Superior temporal gyrus (tissue), 1 donor: ENCODE measurements at regions not wholly inside any gene's neighbourhood (a gene's known extent, or its start where the extent isn't known, plus 50 kb on each side); places are given as distances from the start of the nearest gene placed in this dataset.

Experiments used
- DNase-seq: peaks from one replicate; pipeline ENCODE4 v3.0.0-alpha.2; 2016; ENCODE audit errors: extremely low spot score

DNA sequence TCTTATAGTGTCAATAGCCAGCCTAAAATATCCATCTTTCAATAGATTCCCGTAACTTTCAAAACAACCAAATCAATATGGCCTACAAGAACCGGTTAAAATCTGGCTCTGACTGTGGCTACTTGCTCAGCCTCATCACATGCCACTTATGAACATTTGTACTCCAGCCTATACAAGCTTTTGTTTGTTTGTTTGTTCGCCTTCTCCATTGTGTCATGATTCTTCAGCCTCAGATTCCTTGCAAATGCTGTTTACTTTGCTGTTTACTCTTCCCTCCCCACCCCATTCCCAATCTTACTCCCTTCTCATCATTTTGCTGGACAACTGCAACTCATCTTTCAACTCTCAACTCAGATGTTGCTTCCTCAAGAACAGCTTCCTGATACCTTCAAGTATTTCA lies 161.2 kb downstream of the CAPZA3 start:
- no peak for DNase-seq

DNA sequence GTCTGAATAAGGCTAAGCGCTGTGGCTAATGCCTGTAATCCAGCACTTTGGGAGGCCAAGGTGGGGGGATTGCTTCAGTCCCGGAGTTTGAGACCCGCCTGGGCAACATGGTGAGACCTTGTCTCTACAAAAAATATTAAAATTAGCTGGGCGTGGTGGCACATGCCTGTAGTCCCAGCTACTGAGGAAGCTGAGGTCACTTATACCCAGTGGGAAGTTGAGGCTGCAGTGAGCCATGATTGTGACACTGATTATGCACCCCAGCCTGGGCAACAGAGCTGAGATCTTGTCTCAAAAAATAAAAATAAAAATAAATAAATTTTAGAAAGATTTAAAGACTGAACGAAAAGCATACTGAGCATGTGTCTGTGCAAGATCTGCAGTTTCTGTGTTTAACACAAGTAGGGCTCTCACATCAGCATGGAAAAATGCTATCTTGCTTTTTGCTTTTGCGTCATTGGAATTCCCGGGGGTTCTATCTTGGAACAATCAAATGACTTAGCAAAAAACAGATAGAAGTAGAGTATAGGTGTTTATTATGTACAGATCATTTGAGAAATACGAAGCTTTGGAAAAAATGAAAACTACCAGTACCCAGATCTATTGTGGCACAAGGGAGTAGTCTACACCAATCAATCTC lies 161.9 kb downstream of the CAPZA3 start:
- DNase-seq = no peak

DNA sequence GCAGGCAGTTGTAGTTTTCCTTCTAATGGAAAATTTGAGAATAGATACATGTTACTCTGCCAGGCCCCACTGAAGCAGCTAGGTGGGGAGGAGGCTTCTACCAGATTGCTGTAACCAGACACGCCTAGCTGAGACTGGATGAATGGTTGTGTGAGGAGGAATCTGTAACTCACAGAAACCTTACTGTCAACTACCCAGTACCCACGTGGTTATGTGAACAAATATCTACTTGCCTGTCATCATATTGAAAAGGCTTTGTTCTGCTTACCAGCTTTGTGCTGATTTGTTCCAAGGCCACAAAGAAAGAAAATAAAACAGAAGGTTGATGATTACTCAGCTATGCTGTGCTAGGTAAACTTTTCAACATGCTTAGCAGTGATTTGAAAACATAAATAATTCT lies 167.2 kb downstream of the CAPZA3 start:
- no peak for DNase-seq

DNA sequence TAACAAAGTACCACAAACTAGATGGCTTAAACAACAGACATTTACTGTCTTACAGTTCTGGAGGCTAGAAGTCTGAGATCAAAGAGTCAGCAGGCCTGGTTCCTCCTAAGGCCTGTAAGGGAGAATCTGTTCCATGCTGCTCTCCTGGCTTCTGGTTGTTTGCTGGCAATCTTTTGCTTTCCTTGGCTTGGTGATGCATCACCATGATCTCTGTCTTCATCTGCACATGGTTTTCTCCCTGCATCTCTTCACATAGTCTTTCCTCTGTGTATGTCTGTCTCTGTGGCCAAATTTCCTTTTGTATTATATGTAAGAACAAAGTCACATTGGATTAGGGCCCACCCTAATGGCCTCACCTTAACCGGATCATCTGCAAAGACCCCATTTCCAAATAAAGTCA lies 168.5 kb downstream of the CAPZA3 start:
- no peak for DNase-seq

DNA sequence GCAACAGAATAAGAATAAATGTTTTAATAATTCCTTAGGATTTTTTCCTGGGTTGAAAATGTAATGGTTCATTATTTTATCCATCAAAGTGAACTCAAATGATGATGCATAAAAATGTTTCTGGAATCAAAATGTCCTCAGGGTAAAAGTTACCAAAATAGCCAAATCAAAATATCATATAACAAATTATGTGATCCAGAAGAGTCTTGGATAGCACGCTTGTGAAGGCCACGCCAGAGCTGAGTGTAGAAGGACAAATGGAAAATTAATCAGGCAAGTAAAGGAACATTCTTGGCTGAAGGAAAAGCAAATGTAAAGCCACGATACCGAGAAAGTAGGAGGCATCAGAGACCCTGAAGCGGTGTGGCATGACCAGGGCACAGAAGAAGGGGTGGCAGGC lies 169.2 kb downstream of the CAPZA3 start:
- no peak for DNase-seq

DNA sequence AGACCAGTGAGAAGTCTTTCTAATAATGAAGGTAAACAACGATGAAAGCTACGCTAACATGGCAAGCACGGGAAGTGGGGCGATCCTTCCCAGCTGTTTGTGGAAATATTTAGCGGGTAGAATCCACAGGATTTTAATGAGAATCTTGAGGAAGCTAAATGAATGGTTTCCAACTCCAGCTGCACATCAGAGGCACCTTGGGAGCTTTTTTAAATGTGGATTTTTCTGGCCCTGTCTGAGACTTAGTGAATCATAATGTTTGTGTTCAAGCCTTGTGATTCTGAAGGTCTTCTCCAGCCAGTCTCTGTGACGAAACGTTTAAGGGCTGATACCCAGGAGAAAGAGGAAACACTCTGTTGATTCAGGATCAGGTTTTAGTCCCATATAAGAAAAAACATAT lies 169.8 kb downstream of the CAPZA3 start:
- no peak for DNase-seq

DNA sequence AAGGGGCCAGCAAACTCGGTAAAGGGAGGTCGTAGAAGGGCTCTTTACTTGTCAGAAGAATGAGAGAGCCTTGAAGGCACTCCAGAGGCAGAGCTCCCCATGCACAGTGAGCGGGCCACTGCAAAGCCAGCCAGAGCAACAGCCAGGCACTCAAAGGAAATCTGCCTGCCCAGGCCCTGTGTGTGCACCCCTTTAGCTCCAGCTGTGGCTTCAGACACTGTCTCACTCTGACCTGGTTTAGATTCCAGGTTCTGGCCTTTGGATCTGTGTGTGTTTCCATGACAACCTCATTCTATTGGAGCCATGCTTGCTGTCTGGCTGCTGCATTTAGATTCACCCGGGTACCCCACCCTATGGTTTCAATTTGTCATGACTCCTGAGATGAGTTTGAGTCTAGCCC lies 170.3 kb downstream of the CAPZA3 start:
- DNase-seq = no peak

DNA sequence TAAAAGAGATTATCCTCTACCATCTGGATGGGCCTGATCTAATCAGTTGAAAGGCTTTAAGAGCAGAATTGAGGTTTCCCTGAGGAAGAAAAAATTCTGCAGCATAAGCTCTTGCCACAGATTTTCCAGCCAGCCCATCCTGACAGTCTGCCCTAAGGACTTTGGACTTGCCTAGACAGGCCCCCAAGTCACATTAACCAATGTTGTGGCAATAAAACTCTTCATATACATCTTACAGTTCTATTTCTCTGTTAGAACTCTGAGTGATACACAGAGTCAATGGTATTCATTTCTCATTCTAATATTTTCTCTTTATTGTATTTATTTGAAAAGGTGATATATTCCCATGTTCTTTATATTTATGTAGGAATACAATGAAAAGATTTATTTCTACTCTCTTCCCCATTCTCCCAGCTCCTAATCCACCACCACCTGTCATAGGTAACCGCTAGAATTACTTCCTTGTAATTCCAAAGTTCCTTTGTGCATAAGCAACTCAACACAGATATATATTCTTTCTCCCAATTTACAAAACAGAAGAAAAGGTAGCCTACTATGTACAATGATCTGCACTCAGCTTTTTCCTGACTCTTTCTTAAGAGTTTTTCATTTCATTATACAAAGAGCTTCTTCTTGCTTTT lies 182.1 kb downstream of the CAPZA3 start:
- DNase-seq = no peak

DNA sequence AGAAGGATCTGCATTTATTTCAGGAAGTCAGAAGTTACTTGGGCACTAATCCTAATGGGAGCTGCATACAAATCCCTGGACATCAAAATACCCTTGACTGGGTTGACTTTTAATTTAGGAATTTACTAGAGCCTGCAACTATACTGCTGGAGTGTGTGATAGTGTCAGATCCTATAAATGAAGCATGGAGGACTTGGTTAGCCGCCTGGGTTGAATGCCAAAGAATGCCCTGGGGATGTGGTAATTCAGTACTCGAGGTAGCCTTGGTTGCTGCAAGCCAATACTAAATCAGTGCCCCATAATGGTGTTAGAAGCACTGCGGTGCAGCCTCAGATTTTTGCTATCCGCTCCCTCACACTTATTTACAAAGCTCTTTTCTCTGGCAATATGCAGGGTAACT lies 184.9 kb downstream of the CAPZA3 start:
- DNase-seq = no peak

DNA sequence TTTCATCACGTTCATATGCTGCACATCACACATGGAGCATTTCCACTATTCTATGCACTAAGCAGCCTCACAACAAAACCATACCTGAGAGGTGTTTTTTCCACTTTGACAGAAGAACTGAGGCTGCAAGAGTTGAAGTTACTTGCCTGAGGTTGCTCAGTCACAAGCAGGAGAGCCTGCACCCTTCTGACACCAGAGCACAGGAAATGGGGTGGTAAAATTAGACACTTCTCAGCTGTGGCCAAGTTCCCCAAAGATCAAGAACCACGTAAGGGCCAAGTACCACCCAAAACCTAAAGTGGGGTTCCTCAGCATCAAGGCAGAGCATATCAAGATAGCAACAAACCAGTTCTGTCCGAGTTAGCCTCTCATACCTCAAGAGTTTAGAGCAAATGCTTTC lies 185.8 kb downstream of the CAPZA3 start:
- no peak for DNase-seq

DNA sequence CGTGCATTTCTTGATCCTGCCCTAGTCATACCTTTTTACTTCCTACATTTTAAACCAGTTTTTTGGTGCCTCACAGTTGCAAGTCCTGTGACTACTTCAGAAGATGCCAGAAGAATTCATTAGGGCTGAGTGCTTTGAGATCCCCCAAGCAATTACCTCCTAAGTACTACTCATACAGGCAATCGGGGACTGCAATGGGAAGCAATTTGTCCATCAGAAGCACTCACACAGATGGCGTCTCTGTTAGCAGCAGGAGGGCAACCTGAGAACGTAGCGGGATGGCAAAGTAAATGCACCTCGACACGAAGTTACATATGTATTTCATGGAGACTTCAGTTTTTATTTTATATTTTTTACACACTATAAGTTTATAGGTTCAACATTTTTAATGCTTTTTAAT lies 188.3 kb downstream of the CAPZA3 start:
- no peak for DNase-seq

DNA sequence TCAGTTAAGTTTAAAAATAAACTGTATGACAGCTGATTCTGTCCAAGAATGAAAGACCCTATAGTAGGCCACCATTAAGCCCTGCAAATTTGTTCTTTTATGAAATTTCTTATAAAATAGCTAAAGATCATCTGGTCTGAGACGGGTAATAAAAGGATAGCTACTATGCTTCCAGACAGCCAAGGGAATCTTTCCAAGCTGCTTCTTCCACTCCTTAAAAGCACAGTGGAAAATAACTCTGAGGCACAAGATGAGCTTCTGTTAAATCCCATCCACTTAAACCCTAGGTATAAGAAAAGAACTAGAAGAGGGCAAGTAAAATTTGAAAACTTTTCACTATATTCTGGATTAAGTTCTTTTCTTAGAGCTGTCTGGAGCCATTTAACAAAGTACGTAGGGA lies 194.3 kb downstream of the CAPZA3 start:
- DNase-seq = no peak

DNA sequence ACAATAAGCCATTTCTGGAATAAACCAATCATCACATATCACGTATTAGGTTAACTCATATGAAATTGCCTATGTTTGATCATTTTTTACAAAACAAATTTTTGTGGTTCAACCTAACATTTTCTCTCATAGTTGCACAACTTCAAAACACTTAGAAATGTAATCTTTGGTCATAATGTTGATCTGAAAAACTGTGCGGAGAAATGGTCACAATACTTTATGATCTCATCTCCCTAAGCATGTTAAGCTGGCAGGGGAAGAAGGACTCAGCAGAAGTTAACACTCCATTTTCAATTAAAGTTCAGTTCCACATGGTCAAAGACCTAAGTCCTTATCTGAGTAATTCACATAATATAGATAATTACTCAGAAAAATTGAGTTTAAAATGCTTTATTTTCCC lies 194.8 kb downstream of the CAPZA3 start:
- DNase-seq = no peak

DNA sequence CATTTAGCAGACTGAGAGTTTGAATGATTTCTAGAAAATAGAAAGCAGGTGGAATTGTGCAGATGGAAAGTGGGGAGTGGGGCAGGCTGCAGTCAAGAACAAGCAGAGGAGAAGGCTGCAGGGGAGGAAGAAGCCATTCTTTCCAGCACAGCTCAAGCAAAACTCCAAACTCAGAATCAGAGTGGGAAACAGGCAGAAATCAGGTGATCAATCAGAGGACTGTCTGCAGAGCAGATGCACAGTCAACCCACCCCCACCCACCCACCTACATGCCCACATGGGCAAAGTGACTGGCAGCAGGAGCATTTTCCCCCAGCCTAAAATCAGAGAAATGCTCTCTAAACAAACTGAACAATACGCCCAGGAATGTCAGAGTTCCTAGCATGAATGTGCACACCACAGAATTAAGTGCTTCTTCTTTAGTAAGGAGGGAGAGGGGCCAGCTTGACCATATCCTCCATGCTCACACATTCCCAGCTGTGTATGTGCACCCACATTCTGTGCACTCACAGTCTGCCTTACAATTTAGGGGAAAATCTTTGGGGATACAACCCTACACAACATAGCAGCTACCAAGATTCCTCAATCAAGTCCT lies 194.1 kb upstream of the PLEKHA5 start:
- DNase-seq = no peak

DNA sequence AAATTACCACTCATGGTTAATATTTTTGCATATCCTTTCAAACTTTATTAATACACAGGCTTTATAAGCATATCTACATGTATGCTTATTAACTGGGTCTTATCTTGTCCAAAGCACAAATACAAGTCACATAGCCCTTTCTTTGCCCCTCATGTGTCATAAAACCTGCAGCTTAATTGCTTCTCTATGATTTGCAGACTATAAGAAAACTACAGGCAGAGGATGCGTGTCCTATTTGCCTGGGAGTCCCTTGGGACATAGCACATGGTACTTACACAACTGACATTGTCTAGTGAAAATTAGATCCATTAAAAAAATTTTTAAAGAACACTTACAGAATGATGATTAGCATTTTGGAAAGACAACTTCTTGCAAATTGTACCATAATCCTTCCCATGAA lies 190.5 kb upstream of the PLEKHA5 start:
- no peak for DNase-seq

DNA sequence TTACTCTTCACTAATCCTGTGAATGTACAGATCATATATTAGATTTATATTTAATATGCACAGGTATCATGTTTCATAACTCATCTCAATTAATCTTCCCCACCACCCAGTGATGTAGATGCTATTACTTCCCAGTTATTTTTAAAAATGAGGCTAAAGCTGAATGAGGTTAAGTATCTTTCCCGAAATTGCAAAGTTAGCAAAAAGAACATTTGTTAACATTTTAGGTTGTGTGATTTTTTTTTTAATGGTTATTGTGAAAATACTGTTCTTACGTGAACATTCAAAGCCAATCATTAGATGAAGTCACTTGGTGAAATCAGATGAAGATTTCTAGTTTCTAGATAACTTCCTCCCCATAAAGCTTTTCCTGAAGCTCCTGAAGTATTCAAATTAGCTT lies 186.9 kb upstream of the PLEKHA5 start:
- no peak for DNase-seq

DNA sequence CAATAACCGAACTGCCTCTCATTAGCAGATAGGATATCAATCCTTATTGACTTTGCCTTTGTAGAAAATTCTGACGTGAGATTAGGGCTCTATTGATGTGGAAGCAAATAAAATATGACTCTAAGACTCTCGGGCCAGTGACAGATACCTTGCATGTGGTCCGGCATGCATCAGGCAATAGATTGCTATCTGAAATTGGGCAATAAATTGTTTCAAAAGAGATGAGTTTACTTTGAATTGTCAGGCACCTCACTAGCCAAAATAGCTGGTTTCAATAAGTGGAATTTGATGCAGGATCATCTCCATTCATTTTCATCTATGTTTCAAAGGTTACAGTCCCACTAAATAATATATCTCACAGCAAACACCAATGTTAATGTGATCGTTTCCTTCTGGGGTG lies 186.3 kb upstream of the PLEKHA5 start:
- DNase-seq = no peak

DNA sequence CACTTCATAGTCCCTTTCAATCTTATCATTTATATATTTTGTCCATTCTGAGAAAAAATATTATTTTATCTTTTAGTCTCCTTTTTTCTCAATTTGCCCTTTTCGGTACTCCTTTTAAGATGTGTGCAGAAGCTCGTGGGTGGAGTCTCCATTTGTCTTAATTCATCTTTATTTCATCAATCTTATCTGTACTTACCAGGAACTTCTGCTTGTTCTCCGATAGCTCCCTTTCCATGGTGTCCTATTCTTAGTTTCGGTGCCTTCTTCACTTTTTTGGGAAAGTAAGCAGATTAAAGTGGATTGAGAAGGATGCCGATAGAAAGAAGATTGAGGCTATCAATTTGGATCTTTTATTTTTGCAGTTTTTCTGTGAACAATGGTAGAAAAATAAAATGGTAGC lies 183.4 kb upstream of the PLEKHA5 start:
- no peak for DNase-seq

DNA sequence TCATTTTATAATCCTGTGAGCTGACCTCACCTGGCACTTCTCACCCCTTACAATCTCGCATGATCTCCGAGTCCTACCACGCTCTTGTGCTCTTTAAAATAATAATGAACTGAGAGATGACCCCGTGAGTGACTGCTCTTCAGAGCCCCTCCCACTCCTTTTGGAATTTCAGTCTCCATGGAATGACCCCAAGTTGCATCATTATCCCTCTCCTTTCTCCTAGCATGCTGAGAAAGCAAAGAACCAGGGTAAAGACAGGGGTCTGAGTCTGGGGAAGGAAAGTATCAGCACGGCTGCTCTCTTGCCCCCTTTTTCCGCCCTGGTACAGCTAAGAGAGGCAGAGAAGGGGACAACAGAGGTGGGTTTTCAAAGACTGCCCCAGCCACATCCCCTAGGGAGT lies 178.3 kb upstream of the PLEKHA5 start:
- no peak for DNase-seq

DNA sequence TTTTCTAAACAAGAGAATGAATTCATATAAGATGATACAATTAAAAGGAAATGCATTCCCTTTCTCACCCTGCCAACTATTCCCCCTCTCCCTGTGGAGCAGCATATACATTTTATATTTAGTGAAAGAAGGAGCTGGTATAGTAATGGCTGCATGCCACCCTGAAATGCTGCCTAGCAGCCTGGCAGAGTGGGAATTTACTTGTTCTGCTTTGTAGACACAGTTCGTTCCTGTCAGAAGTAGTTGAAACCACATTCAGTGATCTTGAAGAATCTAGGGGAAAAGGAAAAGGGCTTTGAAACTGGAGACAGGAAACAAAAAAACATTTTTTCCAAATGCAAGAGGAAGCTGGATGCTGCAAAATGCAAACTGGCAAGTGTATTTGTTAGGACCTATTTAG lies 176.0 kb upstream of the PLEKHA5 start:
- no peak for DNase-seq

DNA sequence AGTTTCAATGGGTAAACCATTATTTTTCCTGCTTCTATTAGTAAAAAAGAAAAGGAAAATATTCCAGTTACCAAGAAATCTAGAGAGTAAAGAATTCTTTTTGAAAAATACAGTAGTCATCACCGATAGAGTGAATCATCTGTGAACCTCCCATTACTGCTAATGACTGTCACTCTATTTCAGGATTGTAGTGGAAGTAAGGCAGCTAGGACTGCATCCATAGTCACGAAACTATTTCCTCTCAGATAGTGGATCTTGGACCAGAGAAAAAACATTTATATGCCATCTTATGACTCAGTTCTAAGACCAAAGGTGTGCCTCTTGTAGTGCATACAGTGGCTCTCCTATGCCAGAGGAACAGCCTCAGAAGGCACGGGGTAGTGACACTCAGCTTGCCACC lies 173.9 kb upstream of the PLEKHA5 start:
- no peak for DNase-seq

DNA sequence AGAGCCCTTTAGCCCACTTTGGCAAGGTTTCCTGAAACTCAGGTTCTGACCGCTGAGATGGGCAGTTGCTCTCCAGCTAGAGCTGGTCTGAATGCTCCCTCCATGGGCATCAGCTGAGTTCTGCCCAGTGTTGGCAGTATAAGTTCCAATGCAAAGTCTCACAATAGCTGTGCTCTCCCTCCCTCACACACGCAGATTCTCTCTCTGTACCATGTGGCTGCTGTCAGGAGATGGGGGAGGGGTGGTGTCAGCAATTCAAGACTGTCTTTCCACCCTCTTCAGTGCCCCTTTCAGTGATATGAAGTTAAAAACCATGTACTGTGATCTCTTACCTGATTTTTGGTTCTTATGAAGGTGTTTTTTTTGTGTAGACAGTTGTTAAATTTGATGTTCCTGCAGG lies 164.3 kb upstream of the PLEKHA5 start:
- DNase-seq = no peak

DNA sequence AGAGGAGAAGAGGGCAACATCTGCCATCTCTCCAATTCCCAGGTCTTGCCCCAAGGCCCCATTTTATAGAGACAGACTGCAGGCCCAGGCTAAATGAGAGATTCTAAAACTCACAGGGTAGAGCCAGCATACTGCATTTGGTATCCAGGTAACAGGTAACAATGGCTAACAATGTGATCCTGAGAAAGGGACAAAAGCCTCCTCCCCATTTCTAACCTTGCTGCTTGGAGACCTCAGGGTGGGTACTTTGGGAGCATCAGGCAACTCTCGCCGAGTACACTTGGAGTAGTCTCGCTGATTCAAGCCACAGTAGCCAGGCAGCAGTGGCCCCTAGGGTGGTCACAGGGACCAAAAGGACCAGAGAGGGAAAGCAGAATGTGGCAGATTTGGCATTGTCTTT lies 162.6 kb upstream of the PLEKHA5 start:
- DNase-seq = no peak

DNA sequence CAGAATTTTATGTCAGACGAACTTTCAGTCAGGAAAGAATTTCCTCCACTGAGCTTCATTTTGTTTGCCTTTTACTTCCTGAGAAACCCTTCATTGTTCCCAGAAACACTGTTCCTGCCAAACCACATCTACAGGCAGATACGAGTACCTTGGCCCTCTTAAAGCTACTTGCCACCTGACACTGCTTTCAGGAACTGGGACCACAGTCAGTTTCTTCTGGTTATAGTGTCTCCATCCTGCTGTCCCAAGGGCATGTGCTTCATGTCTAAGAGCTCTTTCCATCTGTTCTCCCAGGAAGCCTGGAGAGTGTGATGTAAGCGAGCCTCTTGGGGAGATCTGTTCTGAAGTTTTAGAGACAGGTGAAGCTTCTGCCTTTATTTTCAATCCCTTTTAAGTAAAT lies 161.7 kb upstream of the PLEKHA5 start:
- DNase-seq = no peak
